Neural crest cell (in vitro differentiated cells): ENCODE measurements at regions not wholly inside any gene's neighbourhood (a gene's known extent, or its start where the extent isn't known, plus 50 kb on each side); places are given as distances from the start of the nearest gene placed in this dataset.

Experiments used
- DNase-seq: peaks from one replicate; pipeline ENCODE4 v3.0.0; 2021; ENCODE audit warnings: low read depth, mixed read lengths, low spot score
- H3K27ac Mint-ChIP-seq: one replicate; pipeline ENCODE4 v1.8.0; 2021; ENCODE audit warnings: mild to moderate bottlenecking, mixed read lengths; ENCODE audit not compliant: unreplicated experiment
- H3K27me3 Mint-ChIP-seq: 2 replicates; pipeline ENCODE4 v1.8.0; 2021; ENCODE audit warnings: low read depth, mild to moderate bottlenecking, mixed read lengths
- H3K36me3 Mint-ChIP-seq: 2 replicates; pipeline ENCODE4 v1.8.0; 2021; ENCODE audit warnings: low read depth, mild to moderate bottlenecking, mixed read lengths
- H3K4me1 Mint-ChIP-seq: 2 replicates; pipeline ENCODE4 v1.8.0; 2021; ENCODE audit warnings: mixed read lengths
- H3K4me3 Mint-ChIP-seq: one replicate; pipeline ENCODE4 v1.8.0; 2021; ENCODE audit warnings: mild to moderate bottlenecking, mixed read lengths
- H3K9me3 Mint-ChIP-seq: 2 replicates; pipeline ENCODE4 v1.8.0; 2021; ENCODE audit warnings: mixed read lengths
- TF ChIP-seq, protein P1 (sequence below): fragments of 200-600 bp; sonication (generic); conservative IDR thresholded peaks from 2 replicates; pipeline ENCODE4 v1.5.0; 2021; ENCODE audit warnings: antibody characterized with exemption, mild to moderate bottlenecking

DNA sequence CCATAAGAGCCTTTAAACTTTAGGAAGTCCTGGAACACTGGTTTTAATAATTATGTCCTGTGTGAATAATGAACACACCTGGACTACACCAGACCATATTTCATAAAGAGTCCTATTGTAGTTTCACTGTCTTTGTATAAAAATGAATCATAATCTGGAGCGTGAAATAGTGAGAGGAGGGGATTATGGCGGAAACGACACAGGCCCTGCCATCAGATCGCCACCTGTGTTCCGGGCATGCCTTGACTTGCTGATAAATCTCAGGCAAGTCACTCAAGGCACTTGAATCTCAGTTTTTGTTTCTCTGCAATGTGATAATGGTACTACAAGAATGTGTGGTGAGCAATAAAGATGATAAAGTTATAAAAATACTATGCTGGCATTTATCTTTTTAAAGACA is 995.5 kb downstream of the MCTP2 start:
- Mint-ChIP-seq H3K9me3 (peaks cover 11% of the 10 kb centered on the region), H3K4me1 (no peaks in the 10 kb centered on the region), H3K4me3 (no peak overlapping the region), H3K27ac (no peak overlapping the region), H3K36me3 (peaks cover 6% of the 10 kb centered on the region), H3K27me3 (no peaks in the 10 kb centered on the region)
- no peak for DNase-seq
- TF ChIP-seq, protein P1, sequence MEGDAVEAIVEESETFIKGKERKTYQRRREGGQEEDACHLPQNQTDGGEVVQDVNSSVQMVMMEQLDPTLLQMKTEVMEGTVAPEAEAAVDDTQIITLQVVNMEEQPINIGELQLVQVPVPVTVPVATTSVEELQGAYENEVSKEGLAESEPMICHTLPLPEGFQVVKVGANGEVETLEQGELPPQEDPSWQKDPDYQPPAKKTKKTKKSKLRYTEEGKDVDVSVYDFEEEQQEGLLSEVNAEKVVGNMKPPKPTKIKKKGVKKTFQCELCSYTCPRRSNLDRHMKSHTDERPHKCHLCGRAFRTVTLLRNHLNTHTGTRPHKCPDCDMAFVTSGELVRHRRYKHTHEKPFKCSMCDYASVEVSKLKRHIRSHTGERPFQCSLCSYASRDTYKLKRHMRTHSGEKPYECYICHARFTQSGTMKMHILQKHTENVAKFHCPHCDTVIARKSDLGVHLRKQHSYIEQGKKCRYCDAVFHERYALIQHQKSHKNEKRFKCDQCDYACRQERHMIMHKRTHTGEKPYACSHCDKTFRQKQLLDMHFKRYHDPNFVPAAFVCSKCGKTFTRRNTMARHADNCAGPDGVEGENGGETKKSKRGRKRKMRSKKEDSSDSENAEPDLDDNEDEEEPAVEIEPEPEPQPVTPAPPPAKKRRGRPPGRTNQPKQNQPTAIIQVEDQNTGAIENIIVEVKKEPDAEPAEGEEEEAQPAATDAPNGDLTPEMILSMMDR, result no peak

DNA sequence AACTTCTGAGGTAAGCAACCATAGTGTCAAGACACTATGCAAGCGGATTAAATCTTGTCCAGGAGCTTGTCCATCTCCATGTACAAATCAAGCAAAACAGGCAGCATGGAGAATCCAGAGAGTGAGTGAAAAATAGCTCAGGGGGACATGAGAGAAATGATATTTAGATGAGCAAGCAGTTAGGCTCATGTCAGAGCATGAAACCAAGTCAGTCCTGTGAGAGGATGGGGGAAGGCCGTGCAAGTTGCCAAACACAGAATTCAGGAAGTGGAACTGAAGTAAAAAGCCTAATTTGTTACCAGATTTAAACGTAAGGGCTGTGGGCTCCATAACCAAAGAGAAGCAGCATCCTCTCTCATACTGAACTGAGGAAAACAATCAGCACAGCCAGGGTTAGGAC is 995.9 kb downstream of the MCTP2 start:
- TF ChIP-seq, protein P1, result no peak
- Mint-ChIP-seq H3K36me3 (peaks cover 8% of the 10 kb centered on the region), H3K4me1 (no peaks in the 10 kb centered on the region), H3K27me3 (no peaks in the 10 kb centered on the region), H3K4me3 (no peak overlapping the region), H3K9me3 (peaks cover 15% of the 10 kb centered on the region), H3K27ac (no peak overlapping the region)
- no peak for DNase-seq

DNA sequence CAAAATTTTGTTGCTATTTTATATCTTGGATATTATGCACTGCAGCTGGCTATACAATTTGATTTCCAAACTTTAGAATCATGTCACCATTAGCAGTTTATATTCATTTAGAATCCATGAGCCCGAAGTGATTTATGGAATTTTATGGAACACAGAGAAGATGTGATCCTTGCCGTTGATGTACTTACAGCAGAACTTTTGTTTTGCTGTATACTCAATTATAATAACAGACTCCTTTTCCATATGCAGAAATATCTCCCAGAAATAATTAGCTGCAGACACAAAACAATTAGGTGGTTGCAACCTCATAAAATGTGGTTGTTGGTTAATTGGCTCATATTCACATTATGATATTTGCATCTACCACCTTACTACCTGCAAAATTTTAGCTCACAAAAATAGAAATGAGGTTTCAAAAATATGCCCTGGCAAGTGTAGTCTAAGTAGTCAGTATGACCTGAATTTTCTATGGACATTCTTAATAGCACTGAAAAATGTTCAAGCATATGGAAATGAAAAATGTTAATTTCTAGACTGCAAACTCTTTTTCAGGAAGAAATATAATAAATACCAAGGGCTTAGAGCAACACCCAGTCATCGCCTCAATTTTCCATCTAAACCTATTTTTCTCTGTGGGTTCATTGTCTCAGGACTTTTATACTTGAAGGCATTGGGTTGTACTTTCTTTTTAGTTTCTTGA is 997.6 kb downstream of the MCTP2 start:
- Mint-ChIP-seq H3K27me3 (no peaks in the 10 kb centered on the region), H3K9me3 (peaks cover 23% of the 10 kb centered on the region), H3K4me1 (no peaks in the 10 kb centered on the region), H3K4me3 (no peak overlapping the region), H3K36me3 (peaks cover 11% of the 10 kb centered on the region), H3K27ac (no peak overlapping the region)
- DNase-seq, result no peak
- TF ChIP-seq, protein P1, result no peak

DNA sequence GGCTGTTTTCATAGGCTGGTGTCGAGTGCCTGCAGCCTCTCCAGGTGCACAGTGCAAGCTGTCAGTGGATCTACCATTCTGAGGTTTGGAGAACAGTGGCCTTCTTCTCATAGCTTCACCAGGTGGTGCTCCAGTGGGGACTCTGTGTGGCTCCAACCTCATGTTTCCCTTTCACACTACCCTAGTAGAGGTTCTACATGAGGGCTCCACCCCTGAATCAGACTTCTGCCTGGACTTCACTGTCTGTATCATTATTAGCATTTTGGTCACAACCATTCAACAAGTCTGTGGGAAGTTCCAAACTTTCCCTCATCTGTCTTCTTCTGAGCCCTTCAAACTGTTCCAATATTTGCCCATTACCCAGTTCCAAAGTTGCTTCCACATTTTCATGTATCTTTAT is 1003.7 kb downstream of the MCTP2 start:
- Mint-ChIP-seq H3K9me3 (peaks cover 35% of the 10 kb centered on the region), H3K27ac (no peak overlapping the region), H3K36me3 (peaks cover 24% of the 10 kb centered on the region), H3K4me3 (no peak overlapping the region), H3K27me3 (no peaks in the 10 kb centered on the region), H3K4me1 (no peaks in the 10 kb centered on the region)
- TF ChIP-seq, protein P1, result no peak
- no peak for DNase-seq

DNA sequence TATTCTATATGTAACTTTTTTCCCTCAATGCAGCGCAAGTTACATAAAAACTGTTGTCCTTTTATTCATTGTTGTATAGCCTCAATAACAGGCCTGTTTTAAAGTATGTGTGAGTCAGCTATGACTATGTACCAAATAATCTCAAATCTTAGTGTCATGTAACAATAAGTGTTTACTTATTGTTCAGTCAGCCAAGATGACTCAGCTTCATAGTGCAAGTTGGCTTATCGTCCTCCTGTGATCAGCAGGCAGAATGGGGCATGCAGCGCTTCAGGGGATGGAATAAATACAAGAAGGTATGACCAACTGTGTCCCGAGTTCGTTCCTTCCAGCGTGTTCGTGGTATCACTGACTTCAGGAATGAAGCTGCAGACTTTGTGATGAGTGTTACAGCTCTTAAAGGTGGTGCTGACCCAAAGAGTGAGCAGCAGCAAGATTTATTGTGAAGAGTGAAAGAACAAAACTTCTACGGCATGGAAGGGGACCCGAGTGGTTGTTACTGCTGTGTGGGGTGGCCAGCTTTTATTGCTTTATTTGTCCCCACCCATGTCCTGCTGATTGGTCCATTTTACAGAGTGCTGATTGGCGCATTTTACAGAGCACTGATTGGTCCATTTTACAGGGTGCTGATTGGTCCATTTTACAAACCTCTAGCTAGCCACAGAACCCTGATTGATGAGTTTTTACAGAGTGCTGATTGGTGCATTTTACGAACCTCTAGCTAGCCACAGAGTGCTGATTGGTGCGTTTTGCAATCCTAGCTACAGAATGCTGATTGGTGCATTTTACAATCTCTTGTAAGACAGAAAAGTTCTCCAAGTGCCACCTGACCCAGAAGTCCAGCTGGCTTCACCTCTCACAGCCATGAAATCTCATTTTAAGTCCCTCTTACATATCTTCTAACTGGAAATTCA is 1016.0 kb downstream of the MCTP2 start:
- TF ChIP-seq, protein P1, result no peak
- Mint-ChIP-seq H3K27me3 (no peaks in the 10 kb centered on the region), H3K36me3 (no peaks in the 10 kb centered on the region), H3K27ac (no peak overlapping the region), H3K9me3 (peaks cover 13% of the 10 kb centered on the region), H3K4me1 (no peaks in the 10 kb centered on the region), H3K4me3 (no peak overlapping the region)
- no peak for DNase-seq
